Body of pancreas (tissue), 4 donors: ENCODE measurements at regions not wholly inside any gene's neighbourhood (a gene's known extent, or its start where the extent isn't known, plus 50 kb on each side); places are given as distances from the start of the nearest gene placed in this dataset.

Experiments
- POLR2A ChIP-seq, 3 donors: fragments of 450-650 bp; IDR thresholded peaks; one replicate each; pipeline ENCODE4 v1.6.1; 2016; ENCODE audit warnings: antibody characterized with exemption in 3 of 3, mild to moderate bottlenecking in 2 of 3
- TF ChIP-seq, protein P1 (sequence below), 7 experiments: fragments of 450-650 bp in 4 of 7; fragments of 200-600 bp in 3 of 7; sonication (generic) in 3 of 7; IDR thresholded peaks; one replicate each; pipeline ENCODE4 v1.5.1; 2016 to 2019; ENCODE audit warnings: antibody characterized with exemption in 7 of 7

- TF ChIP-seq, protein P1, sequence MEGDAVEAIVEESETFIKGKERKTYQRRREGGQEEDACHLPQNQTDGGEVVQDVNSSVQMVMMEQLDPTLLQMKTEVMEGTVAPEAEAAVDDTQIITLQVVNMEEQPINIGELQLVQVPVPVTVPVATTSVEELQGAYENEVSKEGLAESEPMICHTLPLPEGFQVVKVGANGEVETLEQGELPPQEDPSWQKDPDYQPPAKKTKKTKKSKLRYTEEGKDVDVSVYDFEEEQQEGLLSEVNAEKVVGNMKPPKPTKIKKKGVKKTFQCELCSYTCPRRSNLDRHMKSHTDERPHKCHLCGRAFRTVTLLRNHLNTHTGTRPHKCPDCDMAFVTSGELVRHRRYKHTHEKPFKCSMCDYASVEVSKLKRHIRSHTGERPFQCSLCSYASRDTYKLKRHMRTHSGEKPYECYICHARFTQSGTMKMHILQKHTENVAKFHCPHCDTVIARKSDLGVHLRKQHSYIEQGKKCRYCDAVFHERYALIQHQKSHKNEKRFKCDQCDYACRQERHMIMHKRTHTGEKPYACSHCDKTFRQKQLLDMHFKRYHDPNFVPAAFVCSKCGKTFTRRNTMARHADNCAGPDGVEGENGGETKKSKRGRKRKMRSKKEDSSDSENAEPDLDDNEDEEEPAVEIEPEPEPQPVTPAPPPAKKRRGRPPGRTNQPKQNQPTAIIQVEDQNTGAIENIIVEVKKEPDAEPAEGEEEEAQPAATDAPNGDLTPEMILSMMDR (IDR thresholded peaks at IDR 0.05): no peak
- no peak for TF ChIP-seq POLR2A (IDR thresholded peaks at IDR 0.05)
These were observed 154.0 kb upstream of the AJAP1 start for GRCh38 chr1:4500441-4500840.
